Mesendoderm (in vitro differentiated cells): ENCODE measurements at regions not wholly inside any gene's neighbourhood (a gene's known extent, or its start where the extent isn't known, plus 50 kb on each side); places are given as distances from the start of the nearest gene placed in this dataset.

Experiments used
- DNase-seq: peaks from one replicate; pipeline ENCODE4 v3.0.0; 2013
- H2AK5ac ChIP-seq: 2 replicates; pipeline ENCODE4 v1.6.1; 2013; ENCODE audit warnings: low read length, inconsistent platforms
- H2BK120ac ChIP-seq: 2 replicates; pipeline ENCODE4 v1.6.1; 2013; ENCODE audit warnings: low read depth, mild to moderate bottlenecking, low read length, moderate library complexity, mixed read lengths
- H2BK15ac ChIP-seq: replicated peaks from 2 replicates; pipeline ENCODE4 v1.6.1; 2013; ENCODE audit warnings: low read depth, mild to moderate bottlenecking, moderate library complexity
- H2BK5ac ChIP-seq: 2 replicates; pipeline ENCODE4 v1.6.1; 2013; ENCODE audit warnings: low read length, inconsistent platforms
- H3K18ac ChIP-seq: 2 replicates; pipeline ENCODE4 v1.6.1; 2013; ENCODE audit warnings: mild to moderate bottlenecking, low read length, mixed read lengths
- H3K23ac ChIP-seq: one replicate; pipeline ENCODE4 v1.6.1; 2013; ENCODE audit warnings: low read length
- H3K27ac ChIP-seq: 2 replicates; pipeline ENCODE4 v1.5.1; 2013; ENCODE audit warnings: low read depth, mild to moderate bottlenecking, inconsistent platforms, low read length, moderate library complexity
- H3K27me3 ChIP-seq: 2 replicates; pipeline ENCODE4 v1.6.1; 2013; ENCODE audit warnings: low read length, control low read depth, mild to moderate bottlenecking, inconsistent platforms; ENCODE audit not compliant: insufficient read depth, poor library complexity
- H3K36me3 ChIP-seq: 2 replicates; pipeline ENCODE4 v1.6.1; 2013; ENCODE audit warnings: low read length, inconsistent platforms; ENCODE audit not compliant: control insufficient read depth, insufficient read depth
- H3K4ac ChIP-seq: one replicate; pipeline ENCODE4 v1.6.1; 2013; ENCODE audit warnings: low read depth, mild to moderate bottlenecking, low read length, moderate library complexity
- H3K4me1 ChIP-seq: 2 replicates; pipeline ENCODE4 v1.6.1; 2013; ENCODE audit warnings: low read depth, low read length, inconsistent platforms; ENCODE audit not compliant: control insufficient read depth
- H3K4me2 ChIP-seq: 2 replicates; pipeline ENCODE4 v1.6.1; 2013; ENCODE audit warnings: low read length
- H3K4me3 ChIP-seq: 2 replicates; pipeline ENCODE4 v1.5.1; 2013; ENCODE audit warnings: mild to moderate bottlenecking, low read length
- H3K56ac ChIP-seq: one replicate; pipeline ENCODE4 v1.6.1; 2013; ENCODE audit warnings: low read length
- H3K79me1 ChIP-seq: 2 replicates; pipeline ENCODE4 v1.6.1; 2013; ENCODE audit warnings: low read length, inconsistent platforms
- H3K79me2 ChIP-seq: 2 replicates; pipeline ENCODE4 v1.6.1; 2013; ENCODE audit warnings: mild to moderate bottlenecking, low read length; ENCODE audit not compliant: control insufficient read depth, insufficient read depth
- H3K9ac ChIP-seq: 2 replicates; pipeline ENCODE4 v1.6.1; 2013; ENCODE audit warnings: low read length, inconsistent platforms
- H4K5ac ChIP-seq: one replicate; pipeline ENCODE4 v1.6.1; 2013; ENCODE audit warnings: low read length
- H4K8ac ChIP-seq: one replicate; pipeline ENCODE4 v1.6.1; 2013; ENCODE audit warnings: low read depth, mild to moderate bottlenecking, control low read depth, low read length, moderate library complexity
- WGBS: extraction: QIAGEN DNeasy Blood & Tissue Kit; methylation state at CpG from one replicate; pipeline ENCODE4 v1.1.7; 2013; ENCODE audit warnings: low lambda C conversion rate, missing lambda C conversion rate; ENCODE audit not compliant: insufficient coverage; ENCODE audit errors: extremely low coverage; 5-methylcytosine and 5-hydroxymethylcytosine counted together

GRCh38 chr6:149223120-149223903, 94.2 kb upstream of the TAB2 start:
- Histone ChIP-seq H2BK5ac (no peak overlapping the region), H3K4me3 (no peak overlapping the region), H3K23ac (no peak overlapping the region), H3K79me1 (no peaks in the 10 kb centered on the region), H2BK15ac (no peak overlapping the region), H3K4me2 (no peak overlapping the region), H2BK120ac (no peak overlapping the region), H4K5ac (no peak overlapping the region), H3K27ac (no peak overlapping the region), H2AK5ac (no peak overlapping the region), H3K27me3 (no peaks in the 10 kb centered on the region), H4K8ac (no peak overlapping the region), H3K56ac (no peak overlapping the region), H3K18ac (no peak overlapping the region), H3K4ac (no peak overlapping the region), H3K79me2 (no peaks in the 10 kb centered on the region), H3K4me1 (no peaks in the 10 kb centered on the region), H3K9ac (no peak overlapping the region), H3K36me3 (no peaks in the 10 kb centered on the region)
- DNase-seq = no peak
- no CpG with 5 or more reads among the region's 4 CpGs for WGBS

GRCh38 chr6:149223904-149224351, 93.6 kb upstream of the TAB2 start:
- H3K23ac ChIP-seq = no peak overlapping the region
- H3K36me3 ChIP-seq = no peaks in the 10 kb centered on the region
- no peaks in the 10 kb centered on the region for H3K4me1 ChIP-seq
- H2BK120ac ChIP-seq = no peak overlapping the region
- no peak overlapping the region for H3K18ac ChIP-seq
- WGBS = no CpG with 5 or more reads among the region's 2 CpGs
- DNase-seq = no peak
- H3K9ac ChIP-seq = no peak overlapping the region
- no peak overlapping the region for H3K56ac ChIP-seq
- H3K79me1 ChIP-seq = no peaks in the 10 kb centered on the region
- H3K4ac ChIP-seq = no peak overlapping the region
- no peak overlapping the region for H4K5ac ChIP-seq
- no peak overlapping the region for H4K8ac ChIP-seq
- no peaks in the 10 kb centered on the region for H3K27me3 ChIP-seq
- H3K4me2 ChIP-seq = no peak overlapping the region
- H2BK15ac ChIP-seq = no peak overlapping the region
- no peak overlapping the region for H2AK5ac ChIP-seq
- H2BK5ac ChIP-seq = no peak overlapping the region
- H3K4me3 ChIP-seq = no peak overlapping the region
- no peaks in the 10 kb centered on the region for H3K79me2 ChIP-seq
- H3K27ac ChIP-seq = no peak overlapping the region

GRCh38 chr6:149224399-149224798, 93.1 kb upstream of the TAB2 start:
- Histone ChIP-seq H3K9ac (no peak overlapping the region), H4K5ac (no peak overlapping the region), H4K8ac (no peak overlapping the region), H3K4me3 (no peak overlapping the region), H2BK120ac (no peak overlapping the region), H3K36me3 (no peaks in the 10 kb centered on the region), H3K79me1 (no peaks in the 10 kb centered on the region), H3K27ac (no peak overlapping the region), H3K18ac (no peak overlapping the region), H3K4ac (no peak overlapping the region), H2BK15ac (no peak overlapping the region), H3K23ac (no peak overlapping the region), H2AK5ac (no peak overlapping the region), H3K79me2 (no peaks in the 10 kb centered on the region), H2BK5ac (no peak overlapping the region), H3K4me1 (no peaks in the 10 kb centered on the region), H3K56ac (no peak overlapping the region), H3K27me3 (no peaks in the 10 kb centered on the region), H3K4me2 (no peak overlapping the region)
- WGBS = no CpG with 5 or more reads among the region's 6 CpGs
- DNase-seq = no peak

- no peaks in the 10 kb centered on the region for H3K79me1 ChIP-seq
- H2AK5ac ChIP-seq = no peak overlapping the region
- no peak overlapping the region for H4K5ac ChIP-seq
- H3K4ac ChIP-seq = no peak overlapping the region
- H3K36me3 ChIP-seq = no peaks in the 10 kb centered on the region
- no peak overlapping the region for H2BK120ac ChIP-seq
- WGBS = no CpG with 5 or more reads among the region's 3 CpGs
- no peak overlapping the region for H3K27ac ChIP-seq
- H2BK15ac ChIP-seq = no peak overlapping the region
- no peak overlapping the region for H3K56ac ChIP-seq
- no peak overlapping the region for H3K23ac ChIP-seq
- no peaks in the 10 kb centered on the region for H3K4me1 ChIP-seq
- no peak overlapping the region for H3K4me3 ChIP-seq
- no peaks in the 10 kb centered on the region for H3K79me2 ChIP-seq
- no peaks in the 10 kb centered on the region for H3K27me3 ChIP-seq
- no peak overlapping the region for H4K8ac ChIP-seq
- H3K18ac ChIP-seq = no peak overlapping the region
- no peak for DNase-seq
- no peak overlapping the region for H2BK5ac ChIP-seq
- H3K4me2 ChIP-seq = no peak overlapping the region
- H3K9ac ChIP-seq = no peak overlapping the region
Observed at GRCh38 chr6:149225370-149225769, 92.1 kb upstream of the TAB2 start.

GRCh38 chr6:149225946-149226345, 91.6 kb upstream of the TAB2 start:
- no peak overlapping the region for H4K8ac ChIP-seq
- no peaks in the 10 kb centered on the region for H3K79me2 ChIP-seq
- no peak overlapping the region for H2AK5ac ChIP-seq
- H2BK120ac ChIP-seq = no peak overlapping the region
- H3K23ac ChIP-seq = no peak overlapping the region
- H3K27ac ChIP-seq = no peak overlapping the region
- no CpG with 5 or more reads among the region's 10 CpGs for WGBS
- no peak overlapping the region for H3K9ac ChIP-seq
- no peak overlapping the region for H3K18ac ChIP-seq
- H3K4me2 ChIP-seq = no peak overlapping the region
- no peaks in the 10 kb centered on the region for H3K4me1 ChIP-seq
- no peak overlapping the region for H4K5ac ChIP-seq
- no peak overlapping the region for H3K56ac ChIP-seq
- no peak overlapping the region for H2BK15ac ChIP-seq
- no peaks in the 10 kb centered on the region for H3K27me3 ChIP-seq
- no peak overlapping the region for H3K4ac ChIP-seq
- no peaks in the 10 kb centered on the region for H3K36me3 ChIP-seq
- no peak overlapping the region for H3K4me3 ChIP-seq
- DNase-seq = no peak
- no peak overlapping the region for H2BK5ac ChIP-seq
- no peaks in the 10 kb centered on the region for H3K79me1 ChIP-seq

- H4K8ac ChIP-seq = no peak overlapping the region
- H3K56ac ChIP-seq = no peak overlapping the region
- no peak overlapping the region for H2BK15ac ChIP-seq
- H3K4me1 ChIP-seq = peaks cover 4% of the 10 kb centered on the region
- H3K4me3 ChIP-seq = no peak overlapping the region
- no peak overlapping the region for H4K5ac ChIP-seq
- 100% methylated on average over 1 of the region's 5 CpGs for WGBS
- no peaks in the 10 kb centered on the region for H3K79me1 ChIP-seq
- no peaks in the 10 kb centered on the region for H3K36me3 ChIP-seq
- no peak overlapping the region for H3K23ac ChIP-seq
- H3K9ac ChIP-seq = no peak overlapping the region
- no peak overlapping the region for H2AK5ac ChIP-seq
- no peaks in the 10 kb centered on the region for H3K79me2 ChIP-seq
- no peak overlapping the region for H3K18ac ChIP-seq
- no peak overlapping the region for H3K4ac ChIP-seq
- no peaks in the 10 kb centered on the region for H3K27me3 ChIP-seq
- DNase-seq = no peak
- H2BK5ac ChIP-seq = no peak overlapping the region
- no peak overlapping the region for H3K4me2 ChIP-seq
- H2BK120ac ChIP-seq = no peak overlapping the region
- no peak overlapping the region for H3K27ac ChIP-seq
Observed at GRCh38 chr6:149227796-149228195, 89.7 kb upstream of the TAB2 start.
